ENCODE measurements at regions not wholly inside any gene's neighbourhood (a gene's known extent, or its start where the extent isn't known, plus 50 kb on each side); places are given as distances from the start of the nearest gene placed in this dataset.

GRCh38 chr1:192080684-192081083, 77.6 kb upstream of the RGS18 start:
- Mint-ChIP-seq H3K4me3 (no peak overlapping the region), H3K36me3 (ENCODE audit: low read depth) (no peaks in the 10 kb centered on the region), H3K4me1 (ENCODE audit: low read depth) (no peaks in the 10 kb centered on the region), H3K27me3 (ENCODE audit: insufficient read depth) (peaks cover 4% of the 10 kb centered on the region; the same call in 1 of the 2 replicates), H3K9me3 (peaks cover 12% of the 10 kb centered on the region; the same call in 1 of the 2 replicates), H3K27ac (no peak overlapping the region)
- TF ChIP-seq, protein P1, sequence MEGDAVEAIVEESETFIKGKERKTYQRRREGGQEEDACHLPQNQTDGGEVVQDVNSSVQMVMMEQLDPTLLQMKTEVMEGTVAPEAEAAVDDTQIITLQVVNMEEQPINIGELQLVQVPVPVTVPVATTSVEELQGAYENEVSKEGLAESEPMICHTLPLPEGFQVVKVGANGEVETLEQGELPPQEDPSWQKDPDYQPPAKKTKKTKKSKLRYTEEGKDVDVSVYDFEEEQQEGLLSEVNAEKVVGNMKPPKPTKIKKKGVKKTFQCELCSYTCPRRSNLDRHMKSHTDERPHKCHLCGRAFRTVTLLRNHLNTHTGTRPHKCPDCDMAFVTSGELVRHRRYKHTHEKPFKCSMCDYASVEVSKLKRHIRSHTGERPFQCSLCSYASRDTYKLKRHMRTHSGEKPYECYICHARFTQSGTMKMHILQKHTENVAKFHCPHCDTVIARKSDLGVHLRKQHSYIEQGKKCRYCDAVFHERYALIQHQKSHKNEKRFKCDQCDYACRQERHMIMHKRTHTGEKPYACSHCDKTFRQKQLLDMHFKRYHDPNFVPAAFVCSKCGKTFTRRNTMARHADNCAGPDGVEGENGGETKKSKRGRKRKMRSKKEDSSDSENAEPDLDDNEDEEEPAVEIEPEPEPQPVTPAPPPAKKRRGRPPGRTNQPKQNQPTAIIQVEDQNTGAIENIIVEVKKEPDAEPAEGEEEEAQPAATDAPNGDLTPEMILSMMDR (IDR thresholded peaks at IDR 0.05): no peak
- no peak for DNase-seq

- TF ChIP-seq, protein P1 (IDR thresholded peaks at IDR 0.05): no peak
- Mint-ChIP-seq H3K36me3 (ENCODE audit: low read depth) (no peaks in the 10 kb centered on the region), H3K4me3 (no peak overlapping the region), H3K4me1 (ENCODE audit: low read depth) (no peaks in the 10 kb centered on the region), H3K27me3 (ENCODE audit: insufficient read depth) (peaks cover 4% of the 10 kb centered on the region; the same call in 1 of the 2 replicates), H3K9me3 (peaks cover 12% of the 10 kb centered on the region; the same call in 1 of the 2 replicates), H3K27ac (no peak overlapping the region)
- DNase-seq: no peak
Measured at GRCh38 chr1:192081359-192081758, 76.9 kb upstream of the RGS18 start.

GRCh38 chr1:192086644-192087043, 71.6 kb upstream of the RGS18 start:
- Mint-ChIP-seq H3K27ac (no peak overlapping the region), H3K4me3 (no peak overlapping the region), H3K4me1 (ENCODE audit: low read depth) (no peaks in the 10 kb centered on the region), H3K27me3 (ENCODE audit: insufficient read depth) (peaks cover 1% of the 10 kb centered on the region; the same call in 1 of the 2 replicates), H3K36me3 (ENCODE audit: low read depth) (no peaks in the 10 kb centered on the region), H3K9me3 (peaks cover 7% of the 10 kb centered on the region)
- DNase-seq: no peak
- TF ChIP-seq, protein P1 (IDR thresholded peaks at IDR 0.05): no peak

DNA sequence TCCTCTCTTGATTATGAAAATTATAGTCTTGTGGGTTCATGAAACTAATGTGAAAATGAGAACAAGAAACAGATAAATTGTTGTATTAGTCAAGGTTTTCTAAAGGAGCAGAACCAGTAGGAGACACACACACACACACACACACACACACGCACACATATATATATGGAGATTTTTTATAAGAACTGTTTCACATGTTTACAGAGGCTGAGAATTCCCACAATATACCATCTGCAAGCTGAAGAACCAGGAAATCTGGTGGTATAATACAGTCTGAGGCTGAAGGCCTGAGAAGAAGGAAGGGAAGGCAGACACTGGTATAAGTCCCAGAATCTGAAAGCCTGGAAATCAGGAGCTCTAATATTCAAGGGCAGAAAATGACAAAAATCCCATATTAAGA, 70.9 kb upstream of the RGS18 start:
- DNase-seq: no peak
- no peaks in the 10 kb centered on the region for H3K36me3 Mint-ChIP-seq (ENCODE audit: low read depth)
- TF ChIP-seq, protein P1 (IDR thresholded peaks at IDR 0.05): no peak
- no peak overlapping the region for H3K27ac Mint-ChIP-seq
- no peaks in the 10 kb centered on the region for H3K4me1 Mint-ChIP-seq (ENCODE audit: low read depth)
- peaks cover 1% of the 10 kb centered on the region; the same call in 1 of the 2 replicates for H3K27me3 Mint-ChIP-seq (ENCODE audit: insufficient read depth)
- peaks cover 12% of the 10 kb centered on the region for H3K9me3 Mint-ChIP-seq
- no peak overlapping the region for H3K4me3 Mint-ChIP-seq

DNA sequence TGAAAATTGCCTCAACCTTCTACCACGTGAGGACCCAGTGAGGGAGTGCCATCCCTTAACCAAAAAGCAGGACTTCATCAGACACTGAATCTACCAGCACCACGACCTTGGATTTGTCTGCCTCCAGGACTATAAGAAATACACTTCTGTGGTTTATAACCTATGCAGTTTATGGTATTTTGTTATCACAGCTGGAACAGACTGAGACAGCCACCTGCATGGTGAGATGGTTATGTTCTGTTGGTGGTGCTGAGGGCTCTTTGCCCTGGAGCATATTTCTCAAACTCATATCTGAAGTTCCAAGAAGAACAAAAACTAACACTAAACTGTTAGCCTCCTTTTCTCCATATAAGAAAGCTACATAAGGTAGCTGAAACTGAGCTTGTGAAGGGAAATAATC, 69.8 kb upstream of the RGS18 start:
- Mint-ChIP-seq H3K4me1 (ENCODE audit: low read depth) (no peaks in the 10 kb centered on the region), H3K4me3 (no peak overlapping the region), H3K9me3 (peaks cover 12% of the 10 kb centered on the region), H3K27me3 (ENCODE audit: insufficient read depth) (peaks cover 1% of the 10 kb centered on the region; the same call in 1 of the 2 replicates), H3K36me3 (ENCODE audit: low read depth) (no peaks in the 10 kb centered on the region), H3K27ac (no peak overlapping the region)
- TF ChIP-seq, protein P1 (IDR thresholded peaks at IDR 0.05): no peak
- no peak for DNase-seq

DNA sequence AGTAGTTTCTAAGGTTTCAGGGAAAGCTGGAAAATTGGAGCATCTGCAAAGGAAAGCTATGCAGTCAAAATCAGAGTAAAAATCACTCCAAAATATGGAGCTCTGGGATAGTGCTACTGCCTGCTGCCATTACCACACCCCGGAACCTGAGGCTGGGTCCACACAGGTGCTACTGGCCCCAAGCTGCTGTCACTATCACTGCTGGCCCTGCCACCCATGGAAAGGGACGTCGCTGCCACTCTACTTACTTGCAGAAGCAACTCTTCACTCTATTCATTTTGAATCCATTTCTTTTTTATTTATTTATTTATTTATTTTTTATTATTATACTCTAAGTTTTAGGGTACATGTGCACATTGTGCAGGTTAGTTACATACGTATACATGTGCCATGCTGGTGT, 60.3 kb upstream of the RGS18 start:
- Mint-ChIP-seq H3K4me3 (no peak overlapping the region), H3K27me3 (ENCODE audit: insufficient read depth) (no peaks in the 10 kb centered on the region), H3K36me3 (ENCODE audit: low read depth) (peaks cover 7% of the 10 kb centered on the region; the same call in 1 of the 2 replicates), H3K9me3 (peaks cover 5% of the 10 kb centered on the region), H3K4me1 (ENCODE audit: low read depth) (no peaks in the 10 kb centered on the region; the same call in 1 of the 2 replicates), H3K27ac (no peak overlapping the region)
- DNase-seq: no peak
- TF ChIP-seq, protein P1 (IDR thresholded peaks at IDR 0.05): no peak
